Gastroesophageal sphincter (tissue), 4 donors: ENCODE measurements at regions not wholly inside any gene's neighbourhood (a gene's known extent, or its start where the extent isn't known, plus 50 kb on each side); places are given as distances from the start of the nearest gene placed in this dataset.

Experiments
- ATAC-seq: fragments of 150-250 bp; one replicate; pipeline ENCODE4 v1.9.1; 2016; ENCODE audit warnings: mild to moderate bottlenecking, moderate library complexity
- H3K27ac ChIP-seq, 4 donors: fragments of 200-600 bp; sonication (generic) in 3 of 4; 1 replicate in 3 of 4; 2 replicates in 1 of 4; pipeline ENCODE4 v1.5.1; 2016 to 2019
- H3K27me3 ChIP-seq: fragments of 200-600 bp; sonication (generic); one replicate; pipeline ENCODE4 v1.5.1; 2019
- H3K36me3 ChIP-seq, 2 donors: fragments of 200-600 bp; sonication (generic); one replicate each; pipeline ENCODE4 v1.5.1; 2019; ENCODE audit warnings: control low read depth in 1 of 2
- H3K4me1 ChIP-seq, 3 donors: fragments of 200-600 bp; sonication (generic); 1 replicate in 2 of 3; 2 replicates in 1 of 3; pipeline ENCODE4 v1.5.1; 2016 to 2019; ENCODE audit warnings: control low read depth in 2 of 3
- H3K4me3 ChIP-seq, 2 donors: fragments of 200-600 bp; sonication (generic); one replicate each; pipeline ENCODE4 v1.5.1; 2019; ENCODE audit warnings: mild to moderate bottlenecking in 1 of 2, moderate library complexity in 1 of 2
- H3K9me3 ChIP-seq, 3 donors: fragments of 200-600 bp; sonication (generic); one replicate each; pipeline ENCODE4 v1.5.1; 2017 to 2019; ENCODE audit warnings: control low read depth in 2 of 3
- CTCF ChIP-seq, 4 experiments: fragments of 200-600 bp in 2 of 4; fragments of 450-650 bp in 2 of 4; sonication (generic) in 1 of 4; IDR thresholded peaks; one replicate each; pipeline ENCODE4 v1.5.1; 2017 to 2019; ENCODE audit warnings: antibody characterized with exemption in 4 of 4, mild to moderate bottlenecking in 2 of 4, moderate library complexity in 2 of 4
- EP300 ChIP-seq: sonication (generic); formaldehyde crosslinking; IDR thresholded peaks from one replicate; pipeline ENCODE4 v1.6.1; 2017; ENCODE audit warnings: antibody characterized with exemption, mild to moderate bottlenecking
- POLR2A ChIP-seq, 2 donors: fragments of 450-650 bp; IDR thresholded peaks; one replicate each; pipeline ENCODE4 v1.6.1; 2017; ENCODE audit warnings: antibody characterized with exemption in 2 of 2, mild to moderate bottlenecking in 2 of 2, moderate library complexity in 1 of 2
- POLR2AphosphoS5 ChIP-seq: sonication (generic); formaldehyde crosslinking; IDR thresholded peaks from one replicate; pipeline ENCODE4 v1.6.1; 2017; ENCODE audit warnings: antibody characterized with exemption
- WGBS, 2 donors: methylation state at CpG; one replicate each; pipeline ENCODE4 v1.1.5; 2018; ENCODE audit warnings: low coverage in 1 of 2; 5-methylcytosine and 5-hydroxymethylcytosine counted together

- Histone ChIP-seq H3K27ac (no peak overlapping the region), H3K36me3 (no peaks in the 10 kb centered on the region), H3K9me3 (no peaks in the 10 kb centered on the region), H3K4me1 (no peaks in the 10 kb centered on the region), H3K27me3 (no peaks in the 10 kb centered on the region), H3K4me3 (no peak overlapping the region)
- no peak for TF ChIP-seq POLR2A (IDR thresholded peaks at IDR 0.05)
- ATAC-seq, result no peak
- 55 to 65% methylated on average over 3 of the region's 3 CpGs for WGBS, 2 donors
These were observed 935.9 kb downstream of the GATA3 start for GRCh38 chr10:8990280-8990987.

DNA sequence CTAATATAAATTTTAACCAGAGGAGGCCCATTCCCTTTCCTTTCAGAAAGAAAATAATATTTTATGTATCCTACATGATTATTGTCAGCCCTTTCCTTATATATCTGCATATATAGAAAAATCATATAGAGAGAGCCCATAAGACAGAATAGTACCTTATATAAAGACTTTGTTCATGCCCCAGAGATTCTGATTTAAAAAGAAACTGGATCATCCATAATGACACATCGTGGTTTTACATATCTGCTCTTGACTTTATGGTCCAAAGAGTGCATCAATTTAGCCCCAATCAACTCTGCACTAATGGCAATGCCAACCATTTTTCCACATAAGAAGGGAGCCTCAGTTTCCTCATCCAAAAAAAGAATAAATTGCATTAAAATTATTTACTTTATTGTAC is 937.5 kb downstream of the GATA3 start:
- H3K9me3 ChIP-seq, result no peaks in the 10 kb centered on the region
- H3K27ac ChIP-seq, result no peak overlapping the region
- no peak overlapping the region for H3K4me3 ChIP-seq
- no peak for ATAC-seq
- no peaks in the 10 kb centered on the region for H3K36me3 ChIP-seq
- H3K27me3 ChIP-seq, result no peaks in the 10 kb centered on the region
- WGBS, 2 donors, result 88 to 94% methylated on average over 1 of the region's 1 CpG
- TF ChIP-seq POLR2AphosphoS5, result no peak
- no peak for TF ChIP-seq CTCF (IDR thresholded peaks at IDR 0.05)
- TF ChIP-seq EP300, result no peak
- no peak for TF ChIP-seq POLR2A (IDR thresholded peaks at IDR 0.05)
- H3K4me1 ChIP-seq, result no peaks in the 10 kb centered on the region

DNA sequence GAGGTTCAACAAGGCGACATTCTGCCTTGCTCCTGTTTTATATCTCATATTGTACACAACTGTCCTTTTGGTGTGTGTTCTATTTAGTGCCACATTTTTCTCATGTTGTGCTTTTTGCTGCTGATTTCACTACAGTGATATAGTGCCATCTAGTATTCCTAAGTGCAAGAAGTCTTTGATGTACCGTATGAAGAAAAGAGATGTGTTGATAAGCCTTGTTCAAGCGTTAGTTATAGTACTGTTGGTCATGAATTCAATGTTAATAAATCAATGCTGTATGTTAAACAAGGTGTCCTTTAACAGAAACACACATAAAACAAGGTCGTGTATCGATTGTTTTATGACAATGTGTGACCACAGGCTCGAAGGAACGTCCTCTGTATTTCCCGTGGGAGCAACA is 939.4 kb downstream of the GATA3 start:
- 20 to 60% methylated on average over 5 to 8 of the region's 8 CpGs for WGBS, 2 donors
- Histone ChIP-seq H3K36me3 (no peaks in the 10 kb centered on the region), H3K9me3 (no peaks in the 10 kb centered on the region), H3K4me1 (no peaks in the 10 kb centered on the region), H3K4me3 (no peak overlapping the region), H3K27me3 (no peaks in the 10 kb centered on the region), H3K27ac (no peak overlapping the region)
- TF ChIP-seq POLR2A (IDR thresholded peaks at IDR 0.05), result no peak
- TF ChIP-seq POLR2AphosphoS5, result no peak
- no peak for TF ChIP-seq EP300
- no peak for TF ChIP-seq CTCF (IDR thresholded peaks at IDR 0.05)
- ATAC-seq, result no peak

GRCh38 chr10:8998751-8999150 is 944.3 kb downstream of the GATA3 start:
- Histone ChIP-seq H3K4me1 (no peaks in the 10 kb centered on the region), H3K27me3 (no peaks in the 10 kb centered on the region), H3K9me3 (no peaks in the 10 kb centered on the region), H3K27ac (no peak overlapping the region), H3K36me3 (no peaks in the 10 kb centered on the region), H3K4me3 (no peak overlapping the region)
- ATAC-seq, result no peak
- no peak for TF ChIP-seq POLR2AphosphoS5
- no peak for TF ChIP-seq CTCF (IDR thresholded peaks at IDR 0.05)
- no peak for TF ChIP-seq EP300
- no peak for TF ChIP-seq POLR2A (IDR thresholded peaks at IDR 0.05)

DNA sequence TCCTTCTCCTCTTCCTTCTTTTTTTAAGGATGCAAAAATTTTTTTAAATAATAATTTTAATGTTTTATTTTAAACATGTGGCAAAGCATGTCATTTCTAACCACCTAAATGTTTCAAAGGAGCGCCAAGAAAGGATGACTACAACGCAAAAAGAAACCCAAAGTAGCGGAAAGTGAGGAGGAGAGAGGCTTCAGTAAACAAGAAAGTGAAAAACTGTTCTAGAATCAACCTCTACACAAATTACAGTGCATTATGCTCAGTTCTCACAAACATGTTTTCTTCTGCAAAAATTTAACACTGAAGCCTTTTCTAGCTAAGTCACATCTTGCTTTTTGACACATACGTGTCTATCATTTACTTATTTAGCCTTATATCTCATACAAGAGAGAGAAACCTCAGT is 948.6 kb downstream of the GATA3 start:
- TF ChIP-seq CTCF (IDR thresholded peaks at IDR 0.05) (no peak), POLR2AphosphoS5 (no peak), EP300 (no peak), POLR2A (IDR thresholded peaks at IDR 0.05) (no peak)

More for the DNA sequence above, 948.6 kb downstream of the GATA3 start:
- ATAC-seq, result no peak
- H3K9me3 ChIP-seq, result no peaks in the 10 kb centered on the region
- no peaks in the 10 kb centered on the region for H3K36me3 ChIP-seq
- WGBS, 2 donors, result 88 to 93% methylated on average over 3 to 4 of the region's 4 CpGs
- no peak overlapping the region for H3K4me3 ChIP-seq
- no peak overlapping the region for H3K27ac ChIP-seq
- H3K4me1 ChIP-seq, result no peaks in the 10 kb centered on the region
- no peaks in the 10 kb centered on the region for H3K27me3 ChIP-seq
